ENCODE measurements at regions not wholly inside any gene's neighbourhood (a gene's known extent, or its start where the extent isn't known, plus 50 kb on each side); places are given as distances from the start of the nearest gene placed in this dataset.

- Mint-ChIP-seq H3K4me1 (ENCODE audit: low read depth) (no peaks in the 10 kb centered on the region), H3K27me3 (ENCODE audit: low read depth) (no peaks in the 10 kb centered on the region), H3K27ac (no peak overlapping the region), H3K4me3 (no peak overlapping the region), H3K9me3 (no peaks in the 10 kb centered on the region), H3K36me3 (ENCODE audit: low read depth) (no peaks in the 10 kb centered on the region)
Observed at GRCh38 chr10:131667561-131667960, 233.2 kb upstream of the PPP2R2D start.

GRCh38 chr10:131668903-131669302, 231.9 kb upstream of the PPP2R2D start:
- H3K4me3 Mint-ChIP-seq = no peak overlapping the region
- no peaks in the 10 kb centered on the region for H3K36me3 Mint-ChIP-seq (ENCODE audit: low read depth)
- H3K9me3 Mint-ChIP-seq = no peaks in the 10 kb centered on the region
- no peak overlapping the region for H3K27ac Mint-ChIP-seq
- no peaks in the 10 kb centered on the region for H3K4me1 Mint-ChIP-seq (ENCODE audit: low read depth)
- no peaks in the 10 kb centered on the region for H3K27me3 Mint-ChIP-seq (ENCODE audit: low read depth)

GRCh38 chr10:131669838-131670237, 231.0 kb upstream of the PPP2R2D start:
- Mint-ChIP-seq H3K27ac (no peak overlapping the region), H3K36me3 (ENCODE audit: low read depth) (no peaks in the 10 kb centered on the region), H3K4me3 (no peak overlapping the region), H3K4me1 (ENCODE audit: low read depth) (no peaks in the 10 kb centered on the region), H3K27me3 (ENCODE audit: low read depth) (no peaks in the 10 kb centered on the region), H3K9me3 (no peaks in the 10 kb centered on the region)

GRCh38 chr10:131670341-131670740, 230.5 kb upstream of the PPP2R2D start:
- H3K4me3 Mint-ChIP-seq = no peak overlapping the region
- no peaks in the 10 kb centered on the region for H3K36me3 Mint-ChIP-seq (ENCODE audit: low read depth)
- H3K27me3 Mint-ChIP-seq (ENCODE audit: low read depth) = no peaks in the 10 kb centered on the region
- H3K4me1 Mint-ChIP-seq (ENCODE audit: low read depth) = no peaks in the 10 kb centered on the region
- H3K9me3 Mint-ChIP-seq = no peaks in the 10 kb centered on the region
- no peak overlapping the region for H3K27ac Mint-ChIP-seq

GRCh38 chr10:131673396-131673795, 227.4 kb upstream of the PPP2R2D start:
- no peak overlapping the region for H3K4me3 Mint-ChIP-seq
- H3K36me3 Mint-ChIP-seq (ENCODE audit: low read depth) = no peaks in the 10 kb centered on the region
- H3K4me1 Mint-ChIP-seq (ENCODE audit: low read depth) = no peaks in the 10 kb centered on the region
- H3K27ac Mint-ChIP-seq = no peak overlapping the region
- no peaks in the 10 kb centered on the region for H3K9me3 Mint-ChIP-seq
- no peaks in the 10 kb centered on the region for H3K27me3 Mint-ChIP-seq (ENCODE audit: low read depth)

- no peak overlapping the region for H3K27ac Mint-ChIP-seq
- no peaks in the 10 kb centered on the region for H3K36me3 Mint-ChIP-seq (ENCODE audit: low read depth)
- H3K4me1 Mint-ChIP-seq (ENCODE audit: low read depth) = no peaks in the 10 kb centered on the region
- H3K27me3 Mint-ChIP-seq (ENCODE audit: low read depth) = no peaks in the 10 kb centered on the region
- no peak overlapping the region for H3K4me3 Mint-ChIP-seq
- no peaks in the 10 kb centered on the region for H3K9me3 Mint-ChIP-seq
Observed at GRCh38 chr10:131674130-131674529, 226.7 kb upstream of the PPP2R2D start.

GRCh38 chr10:131675104-131675503, 225.7 kb upstream of the PPP2R2D start:
- H3K36me3 Mint-ChIP-seq (ENCODE audit: low read depth) = no peaks in the 10 kb centered on the region

GRCh38 chr10:131676046-131676799, 224.6 kb upstream of the PPP2R2D start:
- Mint-ChIP-seq H3K36me3 (ENCODE audit: low read depth) (no peaks in the 10 kb centered on the region), H3K27ac (no peak overlapping the region), H3K4me3 (no peak overlapping the region), H3K4me1 (ENCODE audit: low read depth) (no peaks in the 10 kb centered on the region), H3K9me3 (no peaks in the 10 kb centered on the region), H3K27me3 (ENCODE audit: low read depth) (no peaks in the 10 kb centered on the region)

More at GRCh38 chr10:131675104-131675503, 225.7 kb upstream of the PPP2R2D start:
- Mint-ChIP-seq H3K27ac (no peak overlapping the region), H3K4me3 (no peak overlapping the region), H3K27me3 (ENCODE audit: low read depth) (no peaks in the 10 kb centered on the region), H3K4me1 (ENCODE audit: low read depth) (no peaks in the 10 kb centered on the region), H3K9me3 (no peaks in the 10 kb centered on the region)

GRCh38 chr10:131676800-131677421, 223.9 kb upstream of the PPP2R2D start:
- Mint-ChIP-seq H3K9me3 (no peaks in the 10 kb centered on the region), H3K4me1 (ENCODE audit: low read depth) (no peaks in the 10 kb centered on the region)

GRCh38 chr10:131677671-131678070, 223.1 kb upstream of the PPP2R2D start:
- no peak overlapping the region for H3K4me3 Mint-ChIP-seq

More at GRCh38 chr10:131676800-131677421, 223.9 kb upstream of the PPP2R2D start:
- no peaks in the 10 kb centered on the region for H3K36me3 Mint-ChIP-seq (ENCODE audit: low read depth)
- no peak overlapping the region for H3K27ac Mint-ChIP-seq
- H3K4me3 Mint-ChIP-seq = no peak overlapping the region
- H3K27me3 Mint-ChIP-seq (ENCODE audit: low read depth) = no peaks in the 10 kb centered on the region

GRCh38 chr10:131678171-131678570, 222.6 kb upstream of the PPP2R2D start:
- Mint-ChIP-seq H3K27ac (no peak overlapping the region), H3K36me3 (ENCODE audit: low read depth) (no peaks in the 10 kb centered on the region), H3K4me3 (no peak overlapping the region), H3K4me1 (ENCODE audit: low read depth) (no peaks in the 10 kb centered on the region), H3K27me3 (ENCODE audit: low read depth) (no peaks in the 10 kb centered on the region), H3K9me3 (no peaks in the 10 kb centered on the region)

More at GRCh38 chr10:131677671-131678070, 223.1 kb upstream of the PPP2R2D start:
- H3K4me1 Mint-ChIP-seq (ENCODE audit: low read depth) = no peaks in the 10 kb centered on the region
- H3K27me3 Mint-ChIP-seq (ENCODE audit: low read depth) = no peaks in the 10 kb centered on the region
- no peak overlapping the region for H3K27ac Mint-ChIP-seq
- H3K9me3 Mint-ChIP-seq = no peaks in the 10 kb centered on the region
- H3K36me3 Mint-ChIP-seq (ENCODE audit: low read depth) = no peaks in the 10 kb centered on the region

GRCh38 chr10:131678613-131679012, 222.2 kb upstream of the PPP2R2D start:
- Mint-ChIP-seq H3K36me3 (ENCODE audit: low read depth) (no peaks in the 10 kb centered on the region), H3K4me1 (ENCODE audit: low read depth) (no peaks in the 10 kb centered on the region), H3K9me3 (no peaks in the 10 kb centered on the region), H3K4me3 (no peak overlapping the region), H3K27me3 (ENCODE audit: low read depth) (no peaks in the 10 kb centered on the region), H3K27ac (no peak overlapping the region)

GRCh38 chr10:131679926-131680325, 220.9 kb upstream of the PPP2R2D start:
- Mint-ChIP-seq H3K4me1 (ENCODE audit: low read depth) (no peaks in the 10 kb centered on the region), H3K36me3 (ENCODE audit: low read depth) (no peaks in the 10 kb centered on the region), H3K4me3 (no peak overlapping the region), H3K27me3 (ENCODE audit: low read depth) (no peaks in the 10 kb centered on the region), H3K9me3 (no peaks in the 10 kb centered on the region), H3K27ac (no peak overlapping the region)

- H3K36me3 Mint-ChIP-seq (ENCODE audit: low read depth) = no peaks in the 10 kb centered on the region
- no peak overlapping the region for H3K4me3 Mint-ChIP-seq
- H3K9me3 Mint-ChIP-seq = no peaks in the 10 kb centered on the region
- H3K4me1 Mint-ChIP-seq (ENCODE audit: low read depth) = no peaks in the 10 kb centered on the region
- no peak overlapping the region for H3K27ac Mint-ChIP-seq
- H3K27me3 Mint-ChIP-seq (ENCODE audit: low read depth) = no peaks in the 10 kb centered on the region
Observed at GRCh38 chr10:131681122-131681521, 219.7 kb upstream of the PPP2R2D start.

- no peak overlapping the region for H3K27ac Mint-ChIP-seq
- no peaks in the 10 kb centered on the region for H3K9me3 Mint-ChIP-seq
- no peak overlapping the region for H3K4me3 Mint-ChIP-seq
Observed at GRCh38 chr10:131681656-131682055, 219.2 kb upstream of the PPP2R2D start.

More at GRCh38 chr10:131681656-131682055, 219.2 kb upstream of the PPP2R2D start:
- Mint-ChIP-seq H3K27me3 (ENCODE audit: low read depth) (no peaks in the 10 kb centered on the region), H3K36me3 (ENCODE audit: low read depth) (no peaks in the 10 kb centered on the region), H3K4me1 (ENCODE audit: low read depth) (no peaks in the 10 kb centered on the region)
